GM21717 (cell line): ENCODE measurements at regions not wholly inside any gene's neighbourhood (a gene's known extent, or its start where the extent isn't known, plus 50 kb on each side); places are given as distances from the start of the nearest gene placed in this dataset.
"Not testable (repeated sequence)": the region's sequence is repeated elsewhere in the genome, so short reads cannot be mapped to it uniquely, and the experiment has no call there.

Experiments used
- ATAC-seq: cut with Tn5 transposase; IDR thresholded peaks from one replicate; pipeline ENCODE4 v1.9.1; 2021; ENCODE audit warnings: mild to moderate bottlenecking, moderate library complexity; ENCODE audit not compliant: unreplicated experiment

- ATAC-seq = no peak
Measured at GRCh38 chr7:16933296-16934279, 51.8 kb upstream of the AGR3 start.

- ATAC-seq = no peak
Measured at GRCh38 chr7:16934722-16935340, 53.0 kb upstream of the AGR3 start.

- ATAC-seq = no peak
Measured at GRCh38 chr7:16935341-16935735, 53.6 kb upstream of the AGR3 start.

DNA sequence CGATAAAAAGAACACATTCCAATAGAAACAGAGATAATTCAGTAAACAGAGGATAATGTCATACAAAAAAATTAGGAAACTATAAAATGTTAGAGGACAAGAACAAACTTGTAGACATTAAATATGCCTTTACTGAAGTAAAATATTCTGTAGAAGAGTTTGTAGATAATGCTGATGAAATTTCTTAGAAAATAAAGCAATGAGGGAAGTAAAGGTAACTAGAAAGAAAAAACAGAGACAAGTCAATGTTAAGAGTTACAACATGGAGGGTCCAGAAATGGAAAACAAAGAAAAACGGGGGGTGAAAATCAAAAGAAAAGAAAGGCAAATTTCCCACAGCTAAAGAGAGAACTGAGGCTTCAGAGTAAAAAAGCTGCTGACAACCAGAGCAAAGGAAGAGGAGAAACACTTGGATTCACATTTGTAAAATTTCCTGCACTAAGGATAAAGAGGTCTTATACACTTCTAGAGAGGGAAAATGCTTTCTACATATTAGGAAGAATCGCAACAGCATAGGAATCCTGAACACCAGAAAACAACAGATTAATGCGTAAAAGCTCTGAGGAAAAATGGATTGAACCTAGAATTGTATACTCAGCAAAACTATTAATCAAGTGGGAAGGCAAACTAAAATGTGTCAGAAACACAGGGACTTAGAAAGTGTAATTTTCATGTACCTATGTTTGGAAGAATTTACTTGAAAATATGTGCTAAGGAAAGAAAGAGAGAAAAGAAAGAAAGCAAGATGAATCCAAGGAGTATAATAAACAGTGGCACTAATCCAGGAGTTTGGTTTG lies 55.0 kb upstream of the AGR3 start:
- ATAC-seq = no peak

GRCh38 chr7:16939161-16939560 lies 57.4 kb upstream of the AGR3 start:
- no peak for ATAC-seq

DNA sequence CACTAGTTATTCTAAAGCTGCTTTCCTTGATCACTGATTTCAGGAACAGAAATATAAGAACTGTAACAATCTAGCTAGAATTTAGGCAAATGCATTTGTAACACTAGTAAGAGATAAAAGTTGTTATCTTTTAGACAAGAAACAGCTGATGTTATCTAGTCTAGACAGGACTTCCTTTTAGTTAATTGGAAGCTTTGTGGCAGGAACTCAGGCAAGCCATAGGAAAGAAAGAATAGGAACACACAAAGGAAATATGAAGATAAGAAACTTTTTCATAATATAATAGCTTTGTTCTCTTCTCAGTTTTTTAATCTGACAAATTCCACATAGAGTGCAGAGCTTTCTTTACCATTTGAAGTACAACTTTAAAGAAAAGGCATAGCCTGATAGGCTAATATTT lies 59.0 kb upstream of the AGR3 start:
- ATAC-seq = no peak

DNA sequence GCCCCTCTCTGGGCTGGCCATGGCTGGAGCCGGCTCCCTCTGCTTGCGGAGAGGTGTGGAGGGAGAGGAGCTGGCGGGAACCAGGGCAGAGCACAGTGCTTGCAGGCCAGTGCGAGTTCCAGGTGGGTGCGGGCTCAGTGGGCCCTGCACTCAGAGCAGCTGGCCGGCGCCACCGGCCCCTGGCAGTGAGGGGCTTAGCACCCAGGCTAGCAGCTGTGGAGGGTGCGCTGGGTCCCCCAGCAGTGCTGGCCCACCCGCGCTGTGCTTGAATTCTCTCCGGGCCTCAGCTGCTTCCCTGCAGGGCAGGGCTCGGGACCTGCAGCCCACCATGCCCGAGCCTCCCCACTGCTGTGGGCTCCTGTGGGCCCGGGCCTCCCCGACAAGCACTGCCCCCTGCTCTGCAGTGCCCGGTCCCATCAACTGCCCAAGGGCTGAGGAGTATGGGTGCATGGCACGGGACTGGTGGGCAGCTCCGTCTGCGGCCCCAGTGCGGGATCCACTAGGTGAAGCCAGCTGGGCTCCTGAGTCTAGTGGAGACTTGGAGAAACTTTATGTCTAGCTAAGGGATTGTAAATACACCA lies 61.2 kb upstream of the AGR3 start:
- no peak for ATAC-seq

- ATAC-seq = no peak
Measured at GRCh38 chr7:16944936-16945335, 63.2 kb upstream of the AGR3 start.

DNA sequence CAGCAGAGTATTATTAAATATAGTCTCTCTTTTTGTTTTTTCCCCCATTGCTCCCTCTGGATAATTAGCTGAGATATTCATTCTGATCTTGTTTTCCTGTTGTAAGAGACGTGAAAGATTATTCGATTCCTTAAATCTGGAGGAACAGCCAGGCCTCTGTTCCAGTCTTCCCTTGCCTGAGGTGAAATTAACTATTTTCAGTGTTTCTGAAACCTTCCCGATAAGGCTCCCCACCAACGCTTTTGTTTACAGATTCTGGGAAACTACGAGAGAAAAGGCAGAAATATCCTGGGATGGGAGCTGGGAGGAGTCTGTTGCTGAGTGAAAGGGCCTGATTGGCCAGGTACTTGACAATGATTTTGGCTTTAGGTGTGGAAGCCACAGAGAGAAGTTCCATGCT lies 63.6 kb upstream of the AGR3 start:
- ATAC-seq = no peak

DNA sequence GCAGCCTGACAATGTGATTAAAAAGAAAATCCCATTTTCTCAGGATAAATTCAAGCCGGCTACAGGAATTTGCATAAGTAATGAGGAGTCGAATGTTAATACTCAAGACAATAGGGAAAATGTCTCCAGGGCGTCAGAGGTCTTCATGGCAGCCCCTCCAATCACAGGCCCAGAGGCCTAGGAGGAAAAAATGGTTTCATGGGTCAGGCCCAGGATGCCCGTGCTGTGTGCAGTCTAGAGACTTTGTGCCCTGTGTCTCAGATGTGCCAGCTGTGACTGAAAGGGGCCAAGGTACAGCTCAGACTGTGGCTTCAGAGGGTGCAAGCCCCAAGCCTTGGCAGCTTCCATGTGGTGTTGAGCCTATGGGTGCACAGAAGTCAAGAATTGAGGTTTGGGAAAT lies 66.3 kb upstream of the AGR3 start:
- not testable (repeated sequence) for ATAC-seq

- ATAC-seq = no peak
Measured at GRCh38 chr7:16951483-16952080, 69.8 kb upstream of the AGR3 start.

- no peak for ATAC-seq
Measured at GRCh38 chr7:16954321-16954720, 72.5 kb upstream of the AGR3 start.

DNA sequence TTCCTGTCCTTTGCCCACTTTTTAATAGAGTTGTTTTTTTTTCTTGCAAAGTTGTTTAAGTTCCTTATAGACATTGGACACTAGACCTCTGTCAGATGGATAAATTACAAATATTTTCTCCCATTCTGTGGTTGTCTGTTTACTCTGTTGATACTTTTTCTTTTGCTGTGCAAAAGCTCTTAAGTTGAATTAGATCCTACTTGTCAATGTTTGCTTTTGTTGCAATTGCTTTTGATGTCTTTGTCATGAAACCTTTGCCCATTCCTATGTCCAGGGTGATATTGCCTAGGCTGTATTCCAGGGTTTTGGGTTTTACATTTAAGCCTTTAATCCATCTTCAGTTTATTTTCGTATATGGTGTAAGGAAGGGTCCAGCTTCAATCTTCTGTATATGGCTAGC lies 76.9 kb upstream of the AGR3 start:
- no peak for ATAC-seq

GRCh38 chr7:16960337-16960965 lies 78.7 kb upstream of the AGR3 start:
- ATAC-seq = no peak

DNA sequence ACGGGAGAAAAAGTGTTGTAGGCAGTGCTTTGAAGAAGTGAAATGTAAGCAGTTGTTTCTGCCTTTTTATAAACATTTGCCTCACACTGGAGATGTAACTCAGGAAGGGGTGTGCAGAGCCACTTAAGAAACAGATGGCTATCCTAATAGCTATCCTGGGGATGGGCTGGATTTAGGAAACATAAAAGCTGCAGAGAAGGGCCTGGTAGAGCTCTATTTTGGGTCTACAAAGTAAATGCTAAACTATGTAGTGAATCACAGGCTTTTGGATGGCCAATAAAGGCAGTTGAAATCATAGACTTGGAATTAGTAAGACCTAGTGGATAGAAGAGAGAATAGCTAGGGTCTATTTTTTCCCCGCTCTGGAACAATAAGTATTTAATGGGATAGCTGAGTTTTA lies 79.9 kb upstream of the AGR3 start:
- no peak for ATAC-seq

GRCh38 chr7:16963044-16963443 lies 81.3 kb upstream of the AGR3 start:
- no peak for ATAC-seq

DNA sequence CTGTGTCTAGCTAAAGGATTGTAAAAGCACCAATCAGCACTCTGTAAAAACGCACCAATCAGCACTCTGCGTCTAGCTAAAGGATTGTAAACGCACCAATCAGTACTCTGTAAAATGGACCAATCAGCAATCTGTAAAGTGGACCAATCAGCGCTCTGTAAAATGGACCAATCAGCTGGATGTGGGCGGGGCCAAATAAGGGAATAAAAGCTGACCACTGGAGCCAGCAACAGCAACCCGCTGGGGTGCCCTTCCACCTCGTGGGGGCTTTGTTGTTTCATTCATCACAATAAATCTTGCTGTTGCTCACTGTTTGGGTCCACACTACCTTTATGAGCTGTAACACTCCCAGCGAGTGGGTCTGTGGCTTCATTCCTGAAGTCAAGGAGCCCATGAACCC lies 83.9 kb upstream of the AGR3 start:
- not testable (repeated sequence) for ATAC-seq

GRCh38 chr7:16967300-16967811 lies 85.6 kb upstream of the AGR3 start:
- no peak for ATAC-seq

- ATAC-seq = no peak
Measured at GRCh38 chr7:16970732-16971482, 89.1 kb upstream of the AGR3 start.
